Erythroblast (primary cell): ENCODE measurements at regions not wholly inside any gene's neighbourhood (a gene's known extent, or its start where the extent isn't known, plus 50 kb on each side); places are given as distances from the start of the nearest gene placed in this dataset.

Experiments used
- GATA1 ChIP-seq: IDR thresholded peaks from 2 replicates; pipeline ENCODE4 v1.6.1; 2011; ENCODE audit warnings: low read depth, mild to moderate bottlenecking, control low read depth, low read length, moderate library complexity
- POLR2A ChIP-seq: IDR thresholded peaks from 2 replicates; pipeline ENCODE4 v1.6.1; 2011; ENCODE audit warnings: mild to moderate bottlenecking, low read length

DNA sequence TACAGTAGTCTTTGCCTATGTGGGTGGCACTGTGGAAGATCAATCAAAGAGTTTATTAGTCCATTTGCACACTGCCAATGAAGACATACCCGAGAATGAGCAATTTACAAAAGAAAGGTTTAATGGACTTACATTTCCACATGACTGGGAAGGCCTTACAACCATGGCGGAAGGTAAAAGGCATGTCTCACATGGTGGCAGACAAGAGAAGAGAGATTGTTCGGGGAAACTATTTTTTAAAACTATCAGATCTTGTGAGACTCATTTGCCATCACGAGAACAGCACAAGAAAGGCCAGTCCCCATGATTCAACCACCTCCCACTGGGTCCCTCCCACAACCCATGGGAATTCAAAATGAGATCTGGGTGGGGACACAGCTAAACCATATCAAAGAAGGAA is 432.1 kb downstream of the ZFHX3 start:
- TF ChIP-seq POLR2A (no peak), GATA1 (no peak)
